Hematopoietic multipotent progenitor cell treated with erythropoietin and hydrocortisone succinate and interleukin-3 and kit ligand, for 4 days (in vitro differentiated cells): ENCODE measurements at regions not wholly inside any gene's neighbourhood (a gene's known extent, or its start where the extent isn't known, plus 50 kb on each side); places are given as distances from the start of the nearest gene placed in this dataset.

ENCODE experiments used
- DNase-seq: peaks from one replicate; pipeline ENCODE4 v3.0.0-alpha.2; 2015

- no peak for DNase-seq
Measured at GRCh38 chr4:128381748-128382559, 94.3 kb upstream of the PGRMC2 start.

- no peak for DNase-seq
Measured at GRCh38 chr4:128380306-128380705, 92.7 kb upstream of the PGRMC2 start.

- peak; percentile 71 for DNase-seq
Measured at GRCh38 chr4:128379860-128380259, 92.2 kb upstream of the PGRMC2 start.

GRCh38 chr4:128378668-128379067 lies 91.1 kb upstream of the PGRMC2 start:
- DNase-seq: no peak

GRCh38 chr4:128376958-128377357 lies 89.3 kb upstream of the PGRMC2 start:
- no peak for DNase-seq

- DNase-seq: no peak
Measured at GRCh38 chr4:128376303-128376702, 88.7 kb upstream of the PGRMC2 start.

- DNase-seq: no peak
Measured at GRCh38 chr4:128373628-128374027, 86.0 kb upstream of the PGRMC2 start.

GRCh38 chr4:128371876-128372275 lies 84.3 kb upstream of the PGRMC2 start:
- peak; percentile 54 for DNase-seq

GRCh38 chr4:128371001-128371777 lies 83.6 kb upstream of the PGRMC2 start:
- no peak for DNase-seq

GRCh38 chr4:128366212-128366611 lies 78.6 kb upstream of the PGRMC2 start:
- DNase-seq: no peak

- DNase-seq: no peak
Measured at GRCh38 chr4:128364565-128364964, 77.0 kb upstream of the PGRMC2 start.

- DNase-seq: no peak
Measured at GRCh38 chr4:128363966-128364365, 76.4 kb upstream of the PGRMC2 start.

GRCh38 chr4:128362760-128363159 lies 75.1 kb upstream of the PGRMC2 start:
- no peak for DNase-seq

GRCh38 chr4:128359422-128359821 lies 71.8 kb upstream of the PGRMC2 start:
- DNase-seq: no peak

GRCh38 chr4:128358913-128359279 lies 71.3 kb upstream of the PGRMC2 start:
- no peak for DNase-seq

- DNase-seq: peak; percentile 33
Measured at GRCh38 chr4:128358231-128358912, 70.8 kb upstream of the PGRMC2 start.

GRCh38 chr4:128357286-128357685 lies 69.7 kb upstream of the PGRMC2 start:
- no peak for DNase-seq

GRCh38 chr4:128355305-128355704 lies 67.7 kb upstream of the PGRMC2 start:
- peak; percentile 47 for DNase-seq

GRCh38 chr4:128354205-128354821 lies 66.7 kb upstream of the PGRMC2 start:
- peak; percentile 12 for DNase-seq

- no peak for DNase-seq
Measured at GRCh38 chr4:128353791-128354190, 66.2 kb upstream of the PGRMC2 start.

- DNase-seq: no peak
Measured at GRCh38 chr4:128351502-128351901, 63.9 kb upstream of the PGRMC2 start.

GRCh38 chr4:128350449-128351045 lies 62.9 kb upstream of the PGRMC2 start:
- DNase-seq: no peak

- no peak for DNase-seq
Measured at GRCh38 chr4:128349921-128350320, 62.3 kb upstream of the PGRMC2 start.
